C4-2B (cell line): ENCODE measurements at regions not wholly inside any gene's neighbourhood (a gene's known extent, or its start where the extent isn't known, plus 50 kb on each side); places are given as distances from the start of the nearest gene placed in this dataset.

Source experiments
- ZFX ChIP-seq: fragments of 450-650 bp; IDR thresholded peaks from 2 replicates; pipeline ENCODE4 v1.6.1; 2017
- TF ChIP-seq, protein P1 (sequence below): fragments of 450-650 bp; conservative IDR thresholded peaks from 2 replicates; pipeline ENCODE4 v1.5.1; 2017; ENCODE audit warnings: mild to moderate bottlenecking

DNA sequence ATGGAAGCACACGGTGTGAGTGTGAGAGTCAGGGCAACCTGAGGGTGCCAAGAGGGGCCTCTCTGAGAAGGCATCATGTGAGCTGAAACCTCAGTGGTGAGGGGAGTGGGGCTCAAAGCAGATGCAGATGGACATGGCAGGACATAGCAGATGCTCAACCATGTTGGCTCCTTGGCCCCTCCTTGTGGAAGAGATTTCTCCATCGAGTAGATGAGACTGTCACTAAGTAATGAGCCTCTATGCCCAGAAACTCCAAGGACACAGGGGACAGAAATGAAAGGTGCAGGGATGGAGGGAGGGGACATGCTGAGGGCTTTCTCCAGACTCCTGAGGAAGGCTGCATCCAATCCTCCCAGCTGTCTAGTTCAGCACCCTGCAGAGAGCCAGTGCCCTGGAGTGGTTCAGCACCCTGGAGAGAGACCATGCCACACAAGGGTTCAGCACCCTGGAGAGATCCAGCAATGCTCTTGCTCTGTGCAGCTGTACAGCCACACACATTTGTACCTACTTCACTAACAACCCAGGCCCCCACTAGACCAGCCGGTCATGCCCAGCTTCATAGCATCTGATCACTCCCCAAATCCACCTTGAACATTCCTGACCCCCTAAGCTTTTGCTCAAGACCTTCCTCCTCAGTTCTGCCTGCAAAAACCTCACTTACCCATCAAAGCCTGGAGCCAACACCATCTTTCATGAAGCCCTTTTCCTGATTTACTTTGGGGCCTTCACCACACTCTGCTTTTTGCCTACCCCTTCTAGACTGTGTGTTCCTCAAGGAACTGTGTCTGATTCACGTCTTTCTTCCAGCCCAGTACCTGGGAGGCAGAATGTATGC is 252.0 kb downstream of the CTTN start:
- TF ChIP-seq, protein P1, sequence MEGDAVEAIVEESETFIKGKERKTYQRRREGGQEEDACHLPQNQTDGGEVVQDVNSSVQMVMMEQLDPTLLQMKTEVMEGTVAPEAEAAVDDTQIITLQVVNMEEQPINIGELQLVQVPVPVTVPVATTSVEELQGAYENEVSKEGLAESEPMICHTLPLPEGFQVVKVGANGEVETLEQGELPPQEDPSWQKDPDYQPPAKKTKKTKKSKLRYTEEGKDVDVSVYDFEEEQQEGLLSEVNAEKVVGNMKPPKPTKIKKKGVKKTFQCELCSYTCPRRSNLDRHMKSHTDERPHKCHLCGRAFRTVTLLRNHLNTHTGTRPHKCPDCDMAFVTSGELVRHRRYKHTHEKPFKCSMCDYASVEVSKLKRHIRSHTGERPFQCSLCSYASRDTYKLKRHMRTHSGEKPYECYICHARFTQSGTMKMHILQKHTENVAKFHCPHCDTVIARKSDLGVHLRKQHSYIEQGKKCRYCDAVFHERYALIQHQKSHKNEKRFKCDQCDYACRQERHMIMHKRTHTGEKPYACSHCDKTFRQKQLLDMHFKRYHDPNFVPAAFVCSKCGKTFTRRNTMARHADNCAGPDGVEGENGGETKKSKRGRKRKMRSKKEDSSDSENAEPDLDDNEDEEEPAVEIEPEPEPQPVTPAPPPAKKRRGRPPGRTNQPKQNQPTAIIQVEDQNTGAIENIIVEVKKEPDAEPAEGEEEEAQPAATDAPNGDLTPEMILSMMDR, result no peak
- no peak for TF ChIP-seq ZFX
